BJ (cell line): ENCODE measurements at regions not wholly inside any gene's neighbourhood (a gene's known extent, or its start where the extent isn't known, plus 50 kb on each side); places are given as distances from the start of the nearest gene placed in this dataset.

Experiments used
- CTCF ChIA-PET: fragments of 350-600 bp; formaldehyde crosslinking; extraction: SDS; loops from one replicate; lab custom pipeline; 2021; ENCODE audit warnings: antibody characterized with exemption, inconsistent platforms; lab: Yijun Ruan, JAX
- POLR2A ChIA-PET: fragments of 300-600 bp; sonication (Branson Sonifier 250); formaldehyde crosslinking; extraction: SDS; loops from one replicate; lab custom pipeline; 2021; ENCODE audit warnings: antibody characterized with exemption; lab: Charles Lee
- DNase-seq: peaks from one replicate; pipeline ENCODE4 v3.0.0-alpha.2; 2011; ENCODE audit warnings: low read depth
- H3K27me3 ChIP-seq: 2 replicates; pipeline ENCODE4 v1.6.0; 2011; ENCODE audit warnings: low read length; ENCODE audit not compliant: control insufficient read depth, insufficient read depth
- H3K36me3 ChIP-seq: 2 replicates; pipeline ENCODE4 v1.5.1; 2011; ENCODE audit warnings: low read length; ENCODE audit not compliant: control insufficient read depth, insufficient read depth
- H3K4me3 ChIP-seq: 2 replicates; pipeline ENCODE4 v1.5.1; 2011; ENCODE audit warnings: low read depth, mild to moderate bottlenecking, control low read depth, low read length
- TF ChIP-seq, protein P1 (sequence below): IDR thresholded peaks from 2 replicates; pipeline ENCODE4 v1.5.1; 2011; ENCODE audit warnings: low read depth, mild to moderate bottlenecking, control low read depth, inconsistent platforms, low read length, moderate library complexity; ENCODE audit not compliant: insufficient read depth

DNA sequence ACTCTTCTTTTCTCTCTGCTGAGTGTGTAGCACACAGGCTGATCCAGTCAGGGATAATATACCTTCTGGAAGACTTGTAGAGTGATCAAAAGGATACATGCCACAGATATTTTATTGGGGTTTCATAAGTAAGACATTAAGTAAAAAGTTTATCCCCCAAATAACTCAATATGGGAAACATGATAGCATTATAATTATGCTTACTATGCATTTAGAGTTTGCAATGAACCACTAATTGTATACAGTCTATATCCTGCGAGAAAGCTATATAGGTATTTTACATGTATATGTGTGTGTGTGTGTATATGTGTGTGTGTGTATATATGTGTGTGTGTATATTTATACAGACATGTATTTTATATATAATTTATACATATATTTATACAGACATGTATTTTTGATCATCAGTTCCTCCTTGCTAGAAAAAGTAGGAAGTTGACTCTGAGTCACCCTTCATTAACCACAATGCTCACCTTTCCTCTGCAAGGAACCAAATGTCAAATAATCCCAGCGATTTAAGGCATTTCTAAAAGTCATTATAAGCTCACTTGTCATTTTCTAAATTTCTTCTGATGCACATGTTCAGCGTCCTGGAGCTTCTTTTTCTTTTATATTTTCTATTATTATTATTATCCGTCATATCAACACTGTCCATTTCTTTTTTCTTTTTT lies 312.5 kb upstream of the OBI1 start:
- Histone ChIP-seq H3K4me3 (no peak overlapping the region), H3K27me3 (no peaks in the 10 kb centered on the region), H3K36me3 (no peaks in the 10 kb centered on the region)
- TF ChIP-seq, protein P1, sequence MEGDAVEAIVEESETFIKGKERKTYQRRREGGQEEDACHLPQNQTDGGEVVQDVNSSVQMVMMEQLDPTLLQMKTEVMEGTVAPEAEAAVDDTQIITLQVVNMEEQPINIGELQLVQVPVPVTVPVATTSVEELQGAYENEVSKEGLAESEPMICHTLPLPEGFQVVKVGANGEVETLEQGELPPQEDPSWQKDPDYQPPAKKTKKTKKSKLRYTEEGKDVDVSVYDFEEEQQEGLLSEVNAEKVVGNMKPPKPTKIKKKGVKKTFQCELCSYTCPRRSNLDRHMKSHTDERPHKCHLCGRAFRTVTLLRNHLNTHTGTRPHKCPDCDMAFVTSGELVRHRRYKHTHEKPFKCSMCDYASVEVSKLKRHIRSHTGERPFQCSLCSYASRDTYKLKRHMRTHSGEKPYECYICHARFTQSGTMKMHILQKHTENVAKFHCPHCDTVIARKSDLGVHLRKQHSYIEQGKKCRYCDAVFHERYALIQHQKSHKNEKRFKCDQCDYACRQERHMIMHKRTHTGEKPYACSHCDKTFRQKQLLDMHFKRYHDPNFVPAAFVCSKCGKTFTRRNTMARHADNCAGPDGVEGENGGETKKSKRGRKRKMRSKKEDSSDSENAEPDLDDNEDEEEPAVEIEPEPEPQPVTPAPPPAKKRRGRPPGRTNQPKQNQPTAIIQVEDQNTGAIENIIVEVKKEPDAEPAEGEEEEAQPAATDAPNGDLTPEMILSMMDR, result no peak
- ChIA-PET POLR2A (no interaction called here), CTCF (no interaction called here)
- DNase-seq, result no peak

DNA sequence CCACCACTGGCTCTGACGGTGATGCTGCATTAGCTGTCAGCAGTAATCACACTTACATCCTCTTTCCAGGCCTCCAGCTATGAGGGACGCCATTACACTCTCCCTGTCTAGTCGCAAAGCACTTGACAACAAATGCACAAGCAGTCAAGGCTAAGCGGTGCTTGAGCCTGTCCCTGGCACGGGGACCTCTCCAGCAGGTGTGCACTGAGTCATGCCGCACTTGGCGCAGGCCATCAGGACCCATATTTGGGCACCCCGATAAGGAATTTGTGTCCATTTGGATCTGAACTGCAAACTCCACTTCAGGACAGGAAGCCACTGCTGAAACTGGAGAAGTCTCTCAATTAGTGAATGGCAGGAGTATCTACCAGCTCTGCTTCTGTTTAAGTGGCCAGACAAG lies 301.9 kb upstream of the OBI1 start:
- ChIA-PET CTCF (no interaction called here), POLR2A (no interaction called here)
- DNase-seq, result no peak
- TF ChIP-seq, protein P1, result no peak
- Histone ChIP-seq H3K36me3 (no peaks in the 10 kb centered on the region), H3K4me3 (no peak overlapping the region), H3K27me3 (no peaks in the 10 kb centered on the region)

DNA sequence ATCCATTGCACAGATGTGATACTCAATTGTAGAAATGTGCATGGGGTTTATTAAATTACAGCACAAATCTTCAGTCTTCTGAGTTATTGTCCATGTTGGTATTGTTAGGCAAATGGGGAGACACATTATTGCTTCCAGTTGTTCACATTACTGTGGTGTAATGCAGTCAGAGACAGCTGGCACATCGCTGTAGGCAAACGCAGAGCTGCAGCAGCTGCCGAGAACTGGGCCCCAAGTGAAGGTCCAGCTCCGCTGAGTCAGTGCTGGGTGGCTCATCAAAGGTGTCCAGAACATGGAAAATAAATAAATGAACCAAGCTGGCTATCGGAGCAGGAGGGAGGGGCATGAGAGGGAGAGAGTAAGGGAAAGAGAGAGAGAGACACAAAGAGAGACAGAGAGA lies 299.1 kb upstream of the OBI1 start:
- ChIA-PET POLR2A (no interaction called here), CTCF (no interaction called here)
- TF ChIP-seq, protein P1, result no peak
- Histone ChIP-seq H3K27me3 (no peaks in the 10 kb centered on the region), H3K36me3 (no peaks in the 10 kb centered on the region), H3K4me3 (no peak overlapping the region)
- no peak for DNase-seq

DNA sequence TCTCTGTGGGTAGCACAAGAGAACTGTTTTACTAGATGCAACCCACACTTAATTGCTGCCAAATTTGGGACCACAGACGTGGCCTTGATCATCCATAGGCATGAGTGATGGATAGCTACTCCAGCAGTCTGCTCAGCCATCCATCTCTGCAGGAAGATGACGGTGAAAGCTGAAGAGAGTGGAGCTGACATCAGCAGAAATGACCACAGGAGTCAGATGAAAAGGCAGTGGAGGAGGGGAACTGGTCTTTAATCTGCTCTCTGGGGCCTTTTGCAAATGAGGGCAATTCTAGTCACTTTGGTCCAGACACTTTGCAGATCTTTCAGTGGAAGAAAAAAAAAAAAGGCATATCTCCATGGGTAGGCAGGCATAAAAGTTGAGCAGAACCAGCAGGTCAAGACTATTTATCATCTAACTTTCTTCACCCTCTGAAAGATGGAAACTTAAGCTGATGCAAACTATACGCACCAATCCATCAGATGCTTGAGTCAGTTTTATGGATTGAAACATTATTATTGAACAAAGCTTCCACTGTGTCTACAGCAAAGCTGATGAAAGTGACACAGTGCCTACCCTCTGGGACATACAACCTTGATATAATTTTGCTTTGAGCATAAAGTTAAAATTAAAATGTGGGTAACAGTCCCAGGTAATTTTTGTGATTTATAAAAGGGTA lies 281.6 kb upstream of the OBI1 start:
- Histone ChIP-seq H3K36me3 (no peaks in the 10 kb centered on the region), H3K4me3 (no peak overlapping the region), H3K27me3 (no peaks in the 10 kb centered on the region)
- TF ChIP-seq, protein P1, result no peak
- DNase-seq, result no peak
- ChIA-PET CTCF (interaction anchor here (0.6 kb wide), 1 partner anchor 312 kb away, joined by 5 read pairs; no protein-coding TSS in a partner anchor), POLR2A (no interaction called here)

DNA sequence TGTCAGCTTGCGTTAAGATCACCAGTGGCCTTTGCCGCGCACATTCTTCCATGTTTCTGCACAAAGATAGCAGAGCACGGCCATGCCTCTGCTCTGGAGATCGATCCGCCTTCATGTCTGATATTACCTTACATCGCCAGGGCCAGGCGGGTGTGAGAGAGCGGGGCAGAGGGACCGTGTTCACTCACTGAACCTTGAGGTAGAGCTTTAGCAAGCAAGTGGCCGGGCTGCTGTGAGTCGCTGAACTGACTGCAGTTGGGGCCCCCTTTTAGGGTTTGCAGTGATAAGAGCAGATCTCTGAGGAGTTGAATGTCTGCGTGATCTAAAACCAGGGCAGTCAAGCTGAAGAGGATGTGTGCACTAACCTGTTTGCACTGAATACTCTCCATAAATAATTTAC lies 275.4 kb upstream of the OBI1 start:
- Histone ChIP-seq H3K27me3 (no peaks in the 10 kb centered on the region), H3K36me3 (no peaks in the 10 kb centered on the region), H3K4me3 (no peak overlapping the region)
- TF ChIP-seq, protein P1, result no peak
- ChIA-PET POLR2A (no interaction called here), CTCF (no interaction called here)
- no peak for DNase-seq
